ENCODE measurements at regions not wholly inside any gene's neighbourhood (a gene's known extent, or its start where the extent isn't known, plus 50 kb on each side); places are given as distances from the start of the nearest gene placed in this dataset.

- no TSS peak for BruUV-seq (replicated peaks)
- FAIRE-seq, result no peak
- intact Hi-C loops (cut with micrococcal nuclease), result no loop called here
- H3K9ac ChIP-seq (ENCODE audit: insufficient read depth in 1 of 2, low read depth in 2 of 2, low read length in 2 of 2), result no peak overlapping the region
- in situ Hi-C loops (cut with MboI), result no loop called here
- H2AFZ ChIP-seq (ENCODE audit: low read depth, low read length), result no peak overlapping the region
- H3K9me3 ChIP-seq (replicated peaks; ENCODE audit: control insufficient read depth, insufficient read depth, low read depth, low read length), result no peaks in the 10 kb centered on the region
- no peak overlapping the region for H3K4me3 ChIP-seq
- H4K20me1 ChIP-seq (replicated peaks; ENCODE audit: control insufficient read depth, insufficient read depth, low read length), result no peaks in the 10 kb centered on the region
- H3K36me3 ChIP-seq (ENCODE audit: control insufficient read depth, insufficient read depth, low read length), result no peaks in the 10 kb centered on the region
- DNase-seq (ENCODE audit: extremely low read depth in 1 of 4, low spot score in 3 of 4), result no peak
- ChIA-PET CTCF (ENCODE audit: low intra/inter-chr PET ratio) (no interaction called here), POLR2A (no interaction called here)
- no peaks in the 10 kb centered on the region for H3K27me3 ChIP-seq (ENCODE audit: control insufficient read depth in 2 of 2, insufficient read depth in 2 of 2, low read length in 2 of 2)
- H3K79me2 ChIP-seq (ENCODE audit: control insufficient read depth, insufficient read depth, low read length), result no peaks in the 10 kb centered on the region
- no peaks in the 10 kb centered on the region for H3K4me1 ChIP-seq (replicated peaks in 1 of 2; ENCODE audit: control insufficient read depth in 2 of 2, insufficient read depth in 2 of 2, low read length in 2 of 2)
- no peak overlapping the region for H3K4me2 ChIP-seq (ENCODE audit: insufficient read depth, low read length)
- no peak overlapping the region for H3K27ac ChIP-seq (ENCODE audit: extremely low read depth, low read depth, low read length)
- no peaks in the 10 kb centered on the region for H3K9me1 ChIP-seq (ENCODE audit: control insufficient read depth, insufficient read depth, low read length)
- ATAC-seq, result no peak
- TF ChIP-seq ZNF592 (IDR thresholded peaks at IDR 0.05) (no peak), LEF1 (IDR thresholded peaks at IDR 0.05) (no peak), ZNF408 (CRISPR knock-in tag; IDR thresholded peaks at IDR 0.05; ENCODE audit: low read depth) (no peak), FOS (IDR thresholded peaks at IDR 0.05; ENCODE audit: extremely low read depth, insufficient read length) (no peak), ZNF586 (CRISPR knock-in tag; conservative IDR thresholded peaks at IDR 0.05) (no peak), PML (IDR thresholded peaks at IDR 0.05; ENCODE audit: low read length) (no peak)
Measured at GRCh38 chr13:39910833-39911232, 255.4 kb downstream of the COG6 start.
